Adrenal gland (tissue), 9 donors: ENCODE measurements at regions not wholly inside any gene's neighbourhood (a gene's known extent, or its start where the extent isn't known, plus 50 kb on each side); places are given as distances from the start of the nearest gene placed in this dataset.
"Not testable (repeated sequence)": the region's sequence is repeated elsewhere in the genome, so short reads cannot be mapped to it uniquely, and the experiment has no call there.

Source experiments
- DNase-seq, 7 donors: peaks; one replicate each; pipeline ENCODE4 v3.0.0-alpha.2; 2019 to 2020
- H3K27ac ChIP-seq, 5 donors: fragments of 200-600 bp; sonication (generic) in 4 of 5; 1 replicate in 3 of 5; 2 replicates in 2 of 5; pipeline versions ENCODE4 v1.5.1 to v1.8.0; 2016 to 2020; ENCODE audit warnings: mild to moderate bottlenecking in 1 of 5
- H3K27me3 ChIP-seq: fragments of 200-600 bp; 2 replicates; pipeline ENCODE4 v1.8.0; 2021
- H3K36me3 ChIP-seq, 2 donors: fragments of 200-600 bp; replicated peaks in 1 of 2; 1 replicate in 1 of 2; 2 replicates in 1 of 2; pipeline versions ENCODE4 v1.5.1 to v1.8.0; 2018 to 2022
- H3K4me1 ChIP-seq, 2 donors: fragments of 200-600 bp; replicated peaks in 1 of 2; 1 replicate in 1 of 2; 2 replicates in 1 of 2; pipeline versions ENCODE4 v1.5.1 to v1.8.0; 2018 to 2021
- H3K4me3 ChIP-seq, 4 donors: fragments of 200-600 bp; sonication (generic) in 3 of 4; one replicate each; pipeline ENCODE4 v1.5.1; 2016 to 2018
- H3K9me3 ChIP-seq, 3 donors: fragments of 200-600 bp; sonication (generic) in 1 of 3; replicated peaks in 1 of 3; 1 replicate in 2 of 3; 2 replicates in 1 of 3; pipeline versions ENCODE4 v1.5.1 to v1.8.0; 2016 to 2021
- POLR2A ChIP-seq, 2 donors: fragments of 450-650 bp; IDR thresholded peaks; one replicate each; pipeline ENCODE4 v1.6.1; 2017; ENCODE audit warnings: antibody characterized with exemption in 2 of 2, mild to moderate bottlenecking in 2 of 2, moderate library complexity in 1 of 2
- WGBS, 4 donors: extraction: QIAGEN DNeasy Blood & Tissue Kit in 2 of 4; methylation state at CpG; one replicate each; pipeline versions ENCODE4 v1.1.5 to v1.1.7; 2013 to 2017; 5-methylcytosine and 5-hydroxymethylcytosine counted together
- intact Hi-C, 2 donors: fragments of 100-400 bp; cut with DNase I; formaldehyde crosslinking; loops; one replicate each; pipeline versions ENCODE4 v1.14.1 to v1.15.0; 2022 to 2023
- TF ChIP-seq, protein P1 (sequence below), 6 experiments: fragments of 450-650 bp in 4 of 6; fragments of 200-600 bp in 2 of 6; sonication (generic) in 1 of 6; IDR thresholded peaks; 1 replicate in 5 of 6; 2 replicates in 1 of 6; pipeline versions ENCODE4 v1.5.1 to v1.8.0; 2016 to 2021; ENCODE audit warnings: antibody characterized with exemption in 6 of 6, mild to moderate bottlenecking in 2 of 6, moderate library complexity in 1 of 6
- donor health status: healthy with polysubstance abuse.
- donor health status: Bipolar disorder and iron deficiency.
- donor health status: DM: yes; HTN: yes; CAD: no.
- donor health status: DM: no; HTN: no; CAD: no.
- donor health status: DM: no; HTN: no; CAD: no.

DNA sequence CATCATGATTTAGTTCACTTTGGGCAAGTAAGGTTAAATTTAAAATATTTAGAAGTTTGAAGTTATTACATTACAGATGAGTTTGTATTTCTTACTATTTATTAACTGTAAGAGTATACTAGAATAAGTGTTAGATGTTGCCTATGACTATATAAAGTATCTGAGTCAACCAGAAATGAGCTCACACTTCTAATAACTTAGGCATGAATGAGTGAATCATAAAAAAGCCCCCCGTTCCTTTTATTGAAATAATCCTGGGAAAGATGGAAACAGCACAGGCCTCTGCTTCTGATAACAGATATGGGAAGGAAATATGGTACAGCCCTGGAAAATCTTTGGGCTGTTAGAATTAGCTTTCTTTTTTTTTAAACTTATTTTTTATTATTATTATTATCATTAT is 66.6 kb upstream of the TGFBR2 start:
- no peak for DNase-seq
- Histone ChIP-seq H3K27ac (no peak overlapping the region), H3K36me3 (no peaks in the 10 kb centered on the region), H3K9me3 (no peaks in the 10 kb centered on the region), H3K27me3 (no peaks in the 10 kb centered on the region), H3K4me1 (no peaks in the 10 kb centered on the region), H3K4me3 (no peak overlapping the region)
- TF ChIP-seq, protein P1, sequence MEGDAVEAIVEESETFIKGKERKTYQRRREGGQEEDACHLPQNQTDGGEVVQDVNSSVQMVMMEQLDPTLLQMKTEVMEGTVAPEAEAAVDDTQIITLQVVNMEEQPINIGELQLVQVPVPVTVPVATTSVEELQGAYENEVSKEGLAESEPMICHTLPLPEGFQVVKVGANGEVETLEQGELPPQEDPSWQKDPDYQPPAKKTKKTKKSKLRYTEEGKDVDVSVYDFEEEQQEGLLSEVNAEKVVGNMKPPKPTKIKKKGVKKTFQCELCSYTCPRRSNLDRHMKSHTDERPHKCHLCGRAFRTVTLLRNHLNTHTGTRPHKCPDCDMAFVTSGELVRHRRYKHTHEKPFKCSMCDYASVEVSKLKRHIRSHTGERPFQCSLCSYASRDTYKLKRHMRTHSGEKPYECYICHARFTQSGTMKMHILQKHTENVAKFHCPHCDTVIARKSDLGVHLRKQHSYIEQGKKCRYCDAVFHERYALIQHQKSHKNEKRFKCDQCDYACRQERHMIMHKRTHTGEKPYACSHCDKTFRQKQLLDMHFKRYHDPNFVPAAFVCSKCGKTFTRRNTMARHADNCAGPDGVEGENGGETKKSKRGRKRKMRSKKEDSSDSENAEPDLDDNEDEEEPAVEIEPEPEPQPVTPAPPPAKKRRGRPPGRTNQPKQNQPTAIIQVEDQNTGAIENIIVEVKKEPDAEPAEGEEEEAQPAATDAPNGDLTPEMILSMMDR (IDR thresholded peaks at IDR 0.05), result no peak
- no peak for TF ChIP-seq POLR2A (IDR thresholded peaks at IDR 0.05)
- intact Hi-C loops, result no loop called here
- WGBS, 4 donors, result 76 to 91% (median 80%) methylated on average over 1 of the region's 1 CpG

DNA sequence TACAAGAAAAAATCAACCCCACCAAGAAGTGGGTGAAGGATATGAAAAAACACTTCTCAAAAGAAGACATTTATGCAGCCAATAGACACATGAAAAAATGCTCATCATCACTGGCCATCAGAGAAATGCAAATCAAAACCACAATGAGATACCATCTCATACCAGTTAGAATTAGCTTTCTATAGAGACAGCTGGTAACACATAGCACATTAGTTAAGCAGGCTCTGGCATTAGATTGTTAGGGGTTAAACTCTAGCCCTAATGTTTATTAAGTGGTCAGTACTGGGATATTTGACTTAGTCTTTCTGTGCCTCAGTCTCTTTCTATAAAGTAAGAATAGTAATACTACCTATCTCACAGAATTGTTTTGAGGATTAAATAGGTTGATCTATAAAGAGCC is 65.2 kb upstream of the TGFBR2 start:
- H3K27ac ChIP-seq, H3K27me3 ChIP-seq, DNase-seq, H3K4me1 ChIP-seq, H3K4me3 ChIP-seq, H3K9me3 ChIP-seq, intact Hi-C loops, H3K36me3 ChIP-seq: not testable (repeated sequence)

DNA sequence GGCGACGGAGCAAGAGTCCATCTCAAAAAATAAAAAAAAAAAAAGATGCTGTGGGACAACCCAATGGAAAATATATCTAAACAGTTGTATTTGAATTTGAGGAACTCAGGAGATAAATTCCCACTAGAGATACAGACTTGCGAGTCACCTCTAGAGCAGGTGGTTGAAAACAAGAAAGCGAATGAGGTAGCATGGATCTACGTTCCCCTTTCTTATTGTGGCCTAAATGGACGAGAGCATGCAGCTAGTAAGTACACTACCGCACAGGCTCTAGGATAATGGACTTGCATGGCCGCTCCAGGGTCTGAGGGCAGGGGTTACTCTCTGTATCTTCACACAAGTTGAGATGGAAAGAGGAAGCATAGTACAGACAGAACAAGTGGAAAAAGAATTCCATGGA is 63.5 kb upstream of the TGFBR2 start:
- Histone ChIP-seq H3K27me3 (no peaks in the 10 kb centered on the region), H3K27ac (no peak overlapping the region), H3K9me3 (no peaks in the 10 kb centered on the region), H3K4me3 (no peak overlapping the region), H3K36me3 (no peaks in the 10 kb centered on the region), H3K4me1 (no peaks in the 10 kb centered on the region)
- 90 to 95% (median 94%) methylated on average over 8 of the region's 8 CpGs for WGBS, 4 donors
- intact Hi-C loops, result no loop called here
- DNase-seq, result no peak
- TF ChIP-seq, protein P1 (IDR thresholded peaks at IDR 0.05), result no peak
- no peak for TF ChIP-seq POLR2A (IDR thresholded peaks at IDR 0.05)

DNA sequence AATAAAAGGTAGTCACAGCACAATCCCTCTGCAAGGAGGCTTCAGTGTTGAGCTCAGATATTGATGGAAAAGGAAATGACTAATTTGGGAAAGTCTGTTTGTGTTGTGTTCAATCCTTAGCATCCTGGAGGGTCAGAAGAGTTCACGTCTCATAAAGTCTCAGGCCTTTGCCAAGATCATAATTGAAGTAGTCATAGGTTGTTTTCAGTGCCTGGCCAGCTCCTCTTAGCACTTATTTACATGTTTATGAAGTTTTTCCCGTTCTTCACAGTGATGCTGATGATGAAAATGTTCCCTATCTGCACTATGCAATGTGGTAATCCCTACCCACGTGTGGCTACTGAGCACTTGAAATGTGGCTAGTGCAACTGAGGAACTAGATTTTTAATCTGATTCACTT is 61.6 kb upstream of the TGFBR2 start:
- Histone ChIP-seq H3K4me3 (no peak overlapping the region), H3K4me1 (no peaks in the 10 kb centered on the region), H3K27ac (no peak overlapping the region), H3K27me3 (no peaks in the 10 kb centered on the region), H3K36me3 (no peaks in the 10 kb centered on the region), H3K9me3 (no peaks in the 10 kb centered on the region)
- 51 to 67% (median 59%) methylated on average over 3 of the region's 3 CpGs for WGBS, 4 donors
- TF ChIP-seq POLR2A (IDR thresholded peaks at IDR 0.05), result no peak
- TF ChIP-seq, protein P1 (IDR thresholded peaks at IDR 0.05), result no peak
- intact Hi-C loops, result no loop called here
- peak in 1 of 7 donors; percentile 7 for DNase-seq

DNA sequence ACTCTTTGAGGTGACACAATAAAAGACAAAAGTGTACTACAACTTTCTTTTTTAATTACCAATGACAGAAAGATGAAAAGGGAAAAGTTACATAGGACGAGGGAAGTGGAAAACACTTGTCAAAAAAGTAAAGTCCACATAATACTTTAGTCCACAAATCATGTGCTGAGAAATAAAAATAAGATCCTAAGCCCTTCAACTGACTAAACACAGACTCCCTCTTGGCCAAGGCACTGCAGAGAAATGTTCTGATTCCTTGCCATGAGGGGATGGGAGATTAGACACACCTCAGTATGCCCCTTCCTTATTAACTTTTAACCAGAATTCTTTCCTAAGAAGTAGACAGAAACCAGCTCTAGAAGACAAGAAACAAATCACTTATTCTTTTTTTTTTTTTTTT is 59.5 kb upstream of the TGFBR2 start:
- no peak for TF ChIP-seq POLR2A (IDR thresholded peaks at IDR 0.05)
- TF ChIP-seq, protein P1 (IDR thresholded peaks at IDR 0.05), result no peak
- WGBS, 4 donors, result 84 to 91% (median 88%) methylated on average over 1 of the region's 1 CpG

More for the DNA sequence above, 59.5 kb upstream of the TGFBR2 start:
- no peaks in the 10 kb centered on the region for H3K4me1 ChIP-seq
- intact Hi-C loops, result no loop called here
- H3K27ac ChIP-seq, result no peak overlapping the region
- H3K36me3 ChIP-seq, result no peaks in the 10 kb centered on the region
- no peaks in the 10 kb centered on the region for H3K9me3 ChIP-seq
- no peak for DNase-seq
- no peak overlapping the region for H3K4me3 ChIP-seq
- no peaks in the 10 kb centered on the region for H3K27me3 ChIP-seq
